CD4-positive, alpha-beta T cell treated with Interleukin-17A for 4 hours (primary cell): ENCODE measurements at regions not wholly inside any gene's neighbourhood (a gene's known extent, or its start where the extent isn't known, plus 50 kb on each side); places are given as distances from the start of the nearest gene placed in this dataset.

ENCODE experiments used
- DNase-seq: peaks from one replicate; pipeline ENCODE4 v3.0.0-alpha.2; 2020; ENCODE audit warnings: mixed read lengths

GRCh38 chr11:79744941-79745340 lies 304.1 kb upstream of the TENM4 start:
- no peak for DNase-seq

DNA sequence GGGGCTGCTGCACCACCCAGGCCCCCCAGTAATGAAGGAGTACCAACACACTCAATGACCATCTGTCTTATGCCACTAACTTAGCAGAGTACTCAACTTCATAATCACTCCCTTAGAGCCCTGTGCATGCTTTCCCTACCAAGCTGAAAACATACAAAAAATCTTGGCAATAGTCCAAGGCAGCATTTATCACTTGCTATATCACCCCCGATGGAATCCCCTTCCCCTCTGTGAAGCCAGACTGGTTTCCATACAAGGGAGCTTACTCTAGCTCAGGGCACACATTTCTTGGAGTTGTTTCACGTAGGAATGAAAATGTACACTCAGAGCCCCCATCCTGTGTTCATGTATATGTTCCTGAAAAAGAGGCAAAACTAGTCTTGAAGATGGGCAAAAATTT lies 301.3 kb upstream of the TENM4 start:
- DNase-seq = no peak

GRCh38 chr11:79739591-79739990 lies 298.8 kb upstream of the TENM4 start:
- DNase-seq = no peak

DNA sequence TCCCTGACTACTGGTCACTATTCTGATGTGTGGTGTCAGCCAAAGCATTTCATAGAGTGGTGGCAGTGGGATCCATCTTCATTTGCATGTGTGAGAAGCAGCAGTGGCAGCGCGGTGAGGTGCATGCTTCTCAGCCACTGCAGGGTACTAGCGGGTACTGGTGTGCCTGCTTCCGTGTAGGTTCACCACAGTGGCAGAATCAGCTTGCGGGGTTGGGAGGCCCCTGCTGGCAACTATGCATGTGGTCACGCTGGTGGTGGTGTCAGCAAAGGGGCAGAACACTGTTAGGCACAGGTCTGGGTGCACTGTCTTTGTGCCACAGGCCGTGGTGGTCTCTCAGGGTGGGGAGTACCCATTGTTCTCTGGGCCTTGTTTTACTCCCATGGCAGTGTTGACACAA lies 286.4 kb upstream of the TENM4 start:
- DNase-seq = no peak

DNA sequence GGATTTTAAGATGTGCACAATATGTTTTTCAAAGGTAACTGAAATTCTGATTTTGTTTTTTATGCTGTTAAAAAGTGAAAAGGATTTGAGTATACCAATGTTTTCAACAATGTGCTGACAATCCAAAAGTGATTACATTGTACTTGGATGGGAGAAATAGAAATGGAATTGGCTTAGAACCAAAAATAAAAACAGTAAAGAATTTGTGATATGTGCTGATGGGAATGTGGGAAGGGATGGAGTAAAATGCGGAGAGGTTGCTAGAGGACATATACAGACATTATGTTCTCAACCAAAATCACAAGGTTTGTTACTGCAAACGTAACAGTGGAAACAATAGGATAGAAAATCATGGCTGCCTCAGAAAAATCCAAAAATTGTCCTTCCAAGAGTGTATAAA lies 279.3 kb upstream of the TENM4 start:
- DNase-seq = no peak

DNA sequence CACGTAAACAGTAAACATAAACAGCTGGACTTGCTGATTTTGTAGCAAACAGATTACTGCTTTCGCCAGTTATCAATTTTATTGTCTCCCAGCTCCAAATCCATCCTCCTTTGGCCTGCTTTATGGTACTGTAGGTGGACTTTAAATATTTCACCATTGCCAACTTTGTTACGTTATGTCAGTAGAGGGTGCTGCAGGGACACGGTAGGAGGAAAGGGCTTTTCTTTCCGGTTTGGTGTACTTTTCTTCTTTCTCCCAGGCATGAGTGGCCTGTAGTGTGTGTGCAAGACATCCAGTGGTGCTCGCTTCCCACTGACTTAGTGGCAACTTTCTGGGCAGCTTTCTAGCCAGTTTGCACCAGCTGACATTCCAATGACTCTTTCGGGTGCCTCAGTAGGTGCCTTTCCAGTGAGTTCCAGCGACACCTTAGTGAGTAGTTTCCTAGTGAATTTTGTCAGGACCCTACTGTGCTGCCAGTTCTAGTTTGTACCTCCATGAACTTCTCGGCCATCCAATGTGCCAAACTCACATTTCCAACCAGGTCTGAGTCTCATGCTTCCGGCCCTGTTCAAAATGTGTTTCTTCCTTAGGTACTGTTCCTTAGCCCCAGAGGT lies 267.6 kb upstream of the TENM4 start:
- no peak for DNase-seq

- DNase-seq = no peak
Measured at GRCh38 chr11:79705648-79706047, 264.8 kb upstream of the TENM4 start.

GRCh38 chr11:79702303-79702702 lies 261.5 kb upstream of the TENM4 start:
- no peak for DNase-seq

GRCh38 chr11:79699246-79699645 lies 258.4 kb upstream of the TENM4 start:
- no peak for DNase-seq

- DNase-seq = no peak
Measured at GRCh38 chr11:79697905-79698304, 257.1 kb upstream of the TENM4 start.

GRCh38 chr11:79694368-79694767 lies 253.5 kb upstream of the TENM4 start:
- DNase-seq = no peak

GRCh38 chr11:79691445-79691844 lies 250.6 kb upstream of the TENM4 start:
- no peak for DNase-seq

GRCh38 chr11:79686703-79687419 lies 246.0 kb upstream of the TENM4 start:
- DNase-seq = no peak

DNA sequence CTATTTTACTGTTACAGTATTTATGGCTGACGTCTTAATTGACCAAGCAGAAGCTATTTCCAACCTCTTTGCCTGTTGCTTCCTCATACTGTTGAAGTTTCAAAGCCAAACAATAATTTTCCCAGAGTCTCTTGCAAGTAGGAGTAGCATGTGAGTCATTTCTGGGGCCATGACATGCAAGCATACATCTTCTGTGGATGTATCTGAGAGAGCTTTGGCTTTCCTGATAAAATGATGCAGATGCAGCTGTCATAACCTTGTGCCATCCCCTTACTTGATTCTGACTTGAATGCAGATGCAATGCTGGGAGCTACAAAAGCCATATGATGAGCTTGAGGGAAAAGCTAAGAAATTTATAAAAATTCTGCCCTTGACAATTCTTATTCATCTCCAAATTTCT lies 243.1 kb upstream of the TENM4 start:
- DNase-seq = no peak

- DNase-seq = no peak
Measured at GRCh38 chr11:79678780-79679452, 238.1 kb upstream of the TENM4 start.

- no peak for DNase-seq
Measured at GRCh38 chr11:79676396-79676795, 235.6 kb upstream of the TENM4 start.

DNA sequence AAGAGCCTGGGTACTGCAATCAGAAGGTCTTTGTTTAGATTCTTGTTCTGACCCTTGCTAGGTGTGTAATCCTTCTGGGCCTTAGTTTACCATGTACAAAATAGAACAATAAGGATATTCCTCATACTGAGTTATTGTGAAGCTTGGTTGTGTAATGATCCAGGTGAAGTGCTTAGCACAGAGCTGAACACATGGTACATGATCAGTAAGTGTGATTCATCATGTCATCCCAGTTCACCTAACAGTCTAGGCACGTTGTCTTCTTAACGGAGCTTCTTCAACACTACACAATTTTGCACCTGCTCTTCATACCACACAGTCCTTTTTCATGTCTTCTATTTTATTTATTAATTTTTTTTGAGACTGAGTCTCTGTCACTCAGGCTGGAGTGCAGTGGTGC lies 234.3 kb upstream of the TENM4 start:
- DNase-seq = no peak

DNA sequence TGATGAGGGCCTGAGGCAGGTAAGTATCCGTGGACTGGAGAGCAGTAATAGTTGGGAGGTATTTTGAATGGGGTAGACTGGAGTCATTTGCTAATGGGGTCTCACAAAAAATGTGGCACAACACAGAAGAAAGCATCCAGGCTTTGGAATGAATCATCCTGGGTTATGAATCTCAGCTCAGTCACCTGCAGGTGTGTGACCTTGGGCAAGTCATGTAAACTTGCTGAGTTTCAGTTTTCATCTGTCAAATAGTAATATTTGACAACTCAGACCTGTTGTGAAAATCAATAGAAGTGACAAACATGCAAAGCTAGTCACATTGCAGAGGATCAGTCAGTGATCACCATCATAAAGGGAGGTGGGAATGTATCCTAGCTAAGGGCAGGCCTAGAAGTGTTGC lies 232.0 kb upstream of the TENM4 start:
- DNase-seq = no peak

- no peak for DNase-seq
Measured at GRCh38 chr11:79671401-79671800, 230.6 kb upstream of the TENM4 start.

GRCh38 chr11:79670882-79671281 lies 230.1 kb upstream of the TENM4 start:
- no peak for DNase-seq

DNA sequence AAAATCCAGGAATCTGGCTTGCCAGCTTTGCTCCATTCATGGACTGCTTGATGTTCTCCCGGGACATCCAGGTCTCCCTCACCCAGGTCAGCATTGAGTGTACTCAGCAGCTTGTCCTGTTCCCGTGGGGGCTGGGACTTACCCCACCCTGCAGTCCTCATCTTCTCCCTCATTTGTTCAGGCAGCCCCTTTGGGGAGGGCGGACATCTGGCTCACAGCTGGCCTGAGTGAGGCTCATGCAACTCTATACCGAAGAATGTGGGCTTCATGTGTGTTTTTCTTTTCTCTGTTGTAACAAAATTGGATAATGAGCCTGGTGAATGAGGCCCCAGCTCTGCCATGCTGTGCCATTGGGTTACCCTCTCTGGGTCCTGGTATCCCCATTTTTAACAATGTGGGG lies 227.7 kb upstream of the TENM4 start:
- DNase-seq = no peak

- no peak for DNase-seq
Measured at GRCh38 chr11:79667380-79667779, 226.6 kb upstream of the TENM4 start.

- DNase-seq = no peak
Measured at GRCh38 chr11:79663017-79663416, 222.2 kb upstream of the TENM4 start.

- DNase-seq = no peak
Measured at GRCh38 chr11:79661373-79661772, 220.5 kb upstream of the TENM4 start.
